ENCODE measurements at regions not wholly inside any gene's neighbourhood (a gene's known extent, or its start where the extent isn't known, plus 50 kb on each side); places are given as distances from the start of the nearest gene placed in this dataset.
"Not testable (repeated sequence)": the region's sequence is repeated elsewhere in the genome, so short reads cannot be mapped to it uniquely, and the experiment has no call there.

DNA sequence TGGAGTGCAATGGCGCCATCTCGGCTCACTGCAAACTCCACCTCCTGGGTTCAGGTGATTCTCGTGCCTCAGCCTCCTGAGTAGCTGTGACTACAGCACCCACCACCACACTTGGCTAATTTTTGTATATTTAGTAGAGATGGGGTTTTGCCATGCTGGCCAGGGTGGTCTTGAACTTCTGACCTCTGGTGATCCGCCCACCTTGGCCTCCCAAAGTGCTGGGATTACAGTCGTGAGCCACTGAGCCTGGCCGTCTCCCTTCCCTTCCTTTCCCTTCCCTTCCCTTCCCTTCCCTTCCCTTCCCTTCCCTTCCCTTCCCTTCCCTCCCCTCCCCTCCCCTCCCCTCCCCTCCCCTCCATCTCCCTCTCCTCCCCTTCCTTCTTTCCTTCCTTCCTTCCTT, 248.9 kb downstream of the NPIPA7 start:
- H3K27me3 ChIP-seq (ENCODE audit: insufficient read depth, low read length, poor library complexity); H2AFZ ChIP-seq (ENCODE audit: low read depth, low read length); H3K4me1 ChIP-seq (ENCODE audit: insufficient read depth, low read length); DNase-seq; H4K20me1 ChIP-seq (ENCODE audit: insufficient read depth, low read length); H3K79me2 ChIP-seq (ENCODE audit: insufficient read depth, low read length); H3K36me3 ChIP-seq (ENCODE audit: insufficient read depth, low read length); H3K9me3 ChIP-seq (ENCODE audit: insufficient read depth, low read length, severe bottlenecking); H3K9ac ChIP-seq (ENCODE audit: low read depth, low read length); H3K27ac ChIP-seq (ENCODE audit: low read length); H3K4me3 ChIP-seq (ENCODE audit: low read depth in 1 of 2, low read length in 2 of 2); H3K4me2 ChIP-seq (ENCODE audit: insufficient read depth, low read length); ATAC-seq (ENCODE audit: insufficient read depth, low read depth): not testable (repeated sequence)

- not testable (repeated sequence) for H3K36me3 ChIP-seq (ENCODE audit: insufficient read depth, low read length); H3K9me3 ChIP-seq (ENCODE audit: insufficient read depth, low read length, severe bottlenecking); H3K4me2 ChIP-seq (ENCODE audit: insufficient read depth, low read length); H3K27ac ChIP-seq (ENCODE audit: low read length); ATAC-seq (ENCODE audit: insufficient read depth, low read depth); H3K4me1 ChIP-seq (ENCODE audit: insufficient read depth, low read length); H2AFZ ChIP-seq (ENCODE audit: low read depth, low read length); H3K9ac ChIP-seq (ENCODE audit: low read depth, low read length); DNase-seq; H3K4me3 ChIP-seq (ENCODE audit: low read depth in 1 of 2, low read length in 2 of 2); H3K79me2 ChIP-seq (ENCODE audit: insufficient read depth, low read length); H3K27me3 ChIP-seq (ENCODE audit: insufficient read depth, low read length, poor library complexity); H4K20me1 ChIP-seq (ENCODE audit: insufficient read depth, low read length)
Observed at GRCh38 chr16:16638231-16638630, 259.3 kb downstream of the NPIPA7 start.

- H4K20me1 ChIP-seq (ENCODE audit: insufficient read depth, low read length); H3K79me2 ChIP-seq (ENCODE audit: insufficient read depth, low read length); H3K9ac ChIP-seq (ENCODE audit: low read depth, low read length); H3K4me1 ChIP-seq (ENCODE audit: insufficient read depth, low read length); DNase-seq; ATAC-seq (ENCODE audit: insufficient read depth, low read depth); H3K4me3 ChIP-seq (ENCODE audit: low read depth in 1 of 2, low read length in 2 of 2); H3K36me3 ChIP-seq (ENCODE audit: insufficient read depth, low read length); H3K27ac ChIP-seq (ENCODE audit: low read length); H3K4me2 ChIP-seq (ENCODE audit: insufficient read depth, low read length); H3K27me3 ChIP-seq (ENCODE audit: insufficient read depth, low read length, poor library complexity); H2AFZ ChIP-seq (ENCODE audit: low read depth, low read length); H3K9me3 ChIP-seq (ENCODE audit: insufficient read depth, low read length, severe bottlenecking): not testable (repeated sequence)
Observed at GRCh38 chr16:16638714-16639113, 259.8 kb downstream of the NPIPA7 start.

DNA sequence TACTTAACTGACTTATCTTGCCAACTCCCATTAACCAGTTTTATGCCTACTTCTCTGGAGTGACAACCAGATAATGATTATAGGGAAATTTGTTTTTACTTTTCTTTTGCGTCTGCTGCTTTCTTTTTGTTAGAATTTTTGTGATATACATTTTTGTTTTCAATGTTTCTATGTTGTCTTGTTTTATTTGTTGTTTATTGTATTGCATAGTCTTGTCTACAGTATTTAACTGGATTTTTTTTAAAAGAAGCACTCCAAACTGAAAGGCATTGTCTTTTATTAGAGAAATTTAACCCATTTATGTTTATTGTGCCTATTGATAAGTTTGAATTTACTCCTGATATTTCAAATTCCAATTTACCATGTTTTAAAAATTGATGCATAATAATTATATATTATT, 264.9 kb downstream of the NPIPA7 start:
- not testable (repeated sequence) for H4K20me1 ChIP-seq (ENCODE audit: insufficient read depth, low read length); ATAC-seq (ENCODE audit: insufficient read depth, low read depth); H3K27ac ChIP-seq (ENCODE audit: low read length); H3K27me3 ChIP-seq (ENCODE audit: insufficient read depth, low read length, poor library complexity); H3K9me3 ChIP-seq (ENCODE audit: insufficient read depth, low read length, severe bottlenecking); H3K4me2 ChIP-seq (ENCODE audit: insufficient read depth, low read length); H3K9ac ChIP-seq (ENCODE audit: low read depth, low read length); DNase-seq; H3K79me2 ChIP-seq (ENCODE audit: insufficient read depth, low read length); H3K4me1 ChIP-seq (ENCODE audit: insufficient read depth, low read length); H3K36me3 ChIP-seq (ENCODE audit: insufficient read depth, low read length); H3K4me3 ChIP-seq (ENCODE audit: low read depth in 1 of 2, low read length in 2 of 2); H2AFZ ChIP-seq (ENCODE audit: low read depth, low read length)

- H3K79me2 ChIP-seq (ENCODE audit: insufficient read depth, low read length) = not testable (repeated sequence)
Observed at GRCh38 chr16:16648002-16648401, 269.1 kb downstream of the NPIPA7 start.

DNA sequence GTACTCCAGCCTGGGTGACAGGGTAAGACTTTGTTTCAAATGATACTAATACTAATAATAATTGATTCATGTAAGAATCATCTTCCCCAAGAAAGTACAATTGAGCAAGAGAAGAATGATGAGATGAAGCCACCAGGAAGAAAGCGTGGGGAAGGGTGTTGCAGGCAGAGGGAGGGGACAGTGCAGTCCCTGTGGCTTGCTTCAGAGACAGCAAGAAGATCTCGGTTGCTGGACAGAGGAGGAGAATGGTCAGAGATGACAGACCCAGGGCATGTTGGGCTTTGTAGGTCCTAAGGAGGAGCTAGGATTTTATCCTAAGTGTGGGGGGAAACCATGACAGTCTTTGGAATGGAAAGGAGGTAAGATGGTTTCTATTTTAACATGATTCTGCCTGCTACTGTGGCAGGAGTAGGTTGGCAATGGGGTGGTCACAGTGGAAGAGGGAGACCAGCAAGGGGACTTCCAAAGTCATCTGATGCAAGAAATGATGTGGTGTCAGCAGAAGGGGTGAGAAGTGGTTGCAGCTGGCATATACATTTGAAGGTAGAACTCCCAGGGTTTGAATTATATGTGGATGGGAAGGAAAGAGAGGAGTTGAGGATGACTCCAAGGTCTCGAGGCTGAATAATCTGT, 293.4 kb downstream of the NPIPA7 start:
- not testable (repeated sequence) for ATAC-seq (ENCODE audit: insufficient read depth, low read depth); H3K9me3 ChIP-seq (ENCODE audit: insufficient read depth, low read length, severe bottlenecking); H3K4me3 ChIP-seq (ENCODE audit: low read depth in 1 of 2, low read length in 2 of 2); H2AFZ ChIP-seq (ENCODE audit: low read depth, low read length); H3K4me1 ChIP-seq (ENCODE audit: insufficient read depth, low read length); H3K9ac ChIP-seq (ENCODE audit: low read depth, low read length); H3K36me3 ChIP-seq (ENCODE audit: insufficient read depth, low read length); H3K27ac ChIP-seq (ENCODE audit: low read length); DNase-seq; H4K20me1 ChIP-seq (ENCODE audit: insufficient read depth, low read length); H3K27me3 ChIP-seq (ENCODE audit: insufficient read depth, low read length, poor library complexity); H3K79me2 ChIP-seq (ENCODE audit: insufficient read depth, low read length); H3K4me2 ChIP-seq (ENCODE audit: insufficient read depth, low read length)

More at GRCh38 chr16:16648002-16648401, 269.1 kb downstream of the NPIPA7 start:
- H3K4me1 ChIP-seq (ENCODE audit: insufficient read depth, low read length); DNase-seq; ATAC-seq (ENCODE audit: insufficient read depth, low read depth); H3K27me3 ChIP-seq (ENCODE audit: insufficient read depth, low read length, poor library complexity); H3K27ac ChIP-seq (ENCODE audit: low read length); H4K20me1 ChIP-seq (ENCODE audit: insufficient read depth, low read length); H3K4me2 ChIP-seq (ENCODE audit: insufficient read depth, low read length); H2AFZ ChIP-seq (ENCODE audit: low read depth, low read length); H3K4me3 ChIP-seq (ENCODE audit: low read depth in 1 of 2, low read length in 2 of 2); H3K9ac ChIP-seq (ENCODE audit: low read depth, low read length); H3K36me3 ChIP-seq (ENCODE audit: insufficient read depth, low read length); H3K9me3 ChIP-seq (ENCODE audit: insufficient read depth, low read length, severe bottlenecking): not testable (repeated sequence)

- not testable (repeated sequence) for H3K4me3 ChIP-seq (ENCODE audit: low read depth in 1 of 2, low read length in 2 of 2); ATAC-seq (ENCODE audit: insufficient read depth, low read depth); H4K20me1 ChIP-seq (ENCODE audit: insufficient read depth, low read length); H3K27me3 ChIP-seq (ENCODE audit: insufficient read depth, low read length, poor library complexity); H3K9ac ChIP-seq (ENCODE audit: low read depth, low read length); H2AFZ ChIP-seq (ENCODE audit: low read depth, low read length); DNase-seq; H3K79me2 ChIP-seq (ENCODE audit: insufficient read depth, low read length); H3K4me1 ChIP-seq (ENCODE audit: insufficient read depth, low read length); H3K9me3 ChIP-seq (ENCODE audit: insufficient read depth, low read length, severe bottlenecking); H3K27ac ChIP-seq (ENCODE audit: low read length); H3K4me2 ChIP-seq (ENCODE audit: insufficient read depth, low read length); H3K36me3 ChIP-seq (ENCODE audit: insufficient read depth, low read length)
Observed at GRCh38 chr16:16674820-16675219, 295.9 kb downstream of the NPIPA7 start.

DNA sequence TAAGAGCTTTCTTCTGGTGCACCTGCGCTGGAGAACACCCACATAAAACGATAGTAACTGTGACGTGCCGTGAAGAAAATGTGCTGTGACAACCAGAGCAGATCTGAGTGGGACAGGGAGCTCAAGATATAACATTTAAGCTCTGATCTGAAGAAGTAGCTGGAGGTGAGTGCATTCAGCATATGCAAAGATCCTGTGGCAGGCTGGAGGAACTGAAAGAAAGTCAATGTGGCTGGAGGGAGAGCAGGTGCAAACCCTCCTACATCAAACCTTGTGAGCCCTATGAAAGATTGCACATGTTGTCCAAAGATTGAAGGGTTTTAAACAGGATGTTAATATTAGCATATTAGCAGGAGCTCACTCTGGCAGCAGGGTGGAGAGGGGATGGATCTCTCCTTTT, 342.9 kb downstream of the NPIPA7 start:
- H3K4me2 ChIP-seq (ENCODE audit: insufficient read depth, low read length); H3K4me1 ChIP-seq (ENCODE audit: insufficient read depth, low read length); H3K27me3 ChIP-seq (ENCODE audit: insufficient read depth, low read length, poor library complexity); H4K20me1 ChIP-seq (ENCODE audit: insufficient read depth, low read length); H3K79me2 ChIP-seq (ENCODE audit: insufficient read depth, low read length); H3K4me3 ChIP-seq (ENCODE audit: low read depth in 1 of 2, low read length in 2 of 2); H3K9ac ChIP-seq (ENCODE audit: low read depth, low read length); H3K9me3 ChIP-seq (ENCODE audit: insufficient read depth, low read length, severe bottlenecking); H3K27ac ChIP-seq (ENCODE audit: low read length); DNase-seq; H2AFZ ChIP-seq (ENCODE audit: low read depth, low read length); ATAC-seq (ENCODE audit: insufficient read depth, low read depth); H3K36me3 ChIP-seq (ENCODE audit: insufficient read depth, low read length): not testable (repeated sequence)

All from DND-41 (cell line).